ENCODE measurements at regions not wholly inside any gene's neighbourhood (a gene's known extent, or its start where the extent isn't known, plus 50 kb on each side); places are given as distances from the start of the nearest gene placed in this dataset.

DNA sequence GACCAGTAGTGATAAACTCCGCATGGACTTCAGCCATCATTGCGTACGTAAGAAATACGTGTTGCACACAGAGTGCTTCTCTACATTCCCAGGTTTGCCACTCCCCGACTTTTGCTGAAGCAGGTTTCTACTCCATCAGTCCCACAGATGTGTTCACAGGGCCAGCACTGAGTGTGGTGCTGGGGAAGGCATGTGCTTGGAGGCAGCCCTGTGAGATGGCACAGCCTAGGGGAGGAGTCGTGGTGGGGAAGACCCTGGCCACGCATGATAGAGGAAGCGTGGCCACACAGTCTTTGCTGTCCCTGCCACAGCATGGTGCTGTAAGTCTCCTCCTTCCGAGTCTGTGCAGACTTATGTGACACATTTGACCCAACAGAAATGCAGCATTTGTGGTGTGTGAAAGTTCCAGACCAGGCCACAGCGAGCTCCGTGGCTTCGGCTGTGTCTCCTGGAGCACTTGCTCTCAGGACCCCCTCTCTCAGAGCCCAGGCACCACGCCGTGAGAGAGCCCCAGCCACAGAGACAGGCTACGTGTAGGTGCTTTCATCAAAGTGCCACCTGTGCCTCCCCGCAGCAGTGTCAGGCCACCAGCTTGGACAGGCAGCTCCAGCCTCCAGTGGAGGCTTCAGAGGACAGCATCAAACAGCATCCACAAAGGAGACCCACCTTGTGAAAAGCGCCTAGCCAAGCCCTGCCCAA, 197.8 kb downstream of the AUH start:
- DNase-seq (ENCODE audit: low read depth, low spot score) = no peak
- in situ Hi-C loops (cut with HindIII; ENCODE audit: low pct_unique_long_range_greater_than_20kb, low sequenced_read_pairs) = no loop called here
